WTC11 (cell line): ENCODE measurements at regions not wholly inside any gene's neighbourhood (a gene's known extent, or its start where the extent isn't known, plus 50 kb on each side); places are given as distances from the start of the nearest gene placed in this dataset.

Experiments used
- CREB1 ChIP-seq: sonication (generic); formaldehyde crosslinking; IDR thresholded peaks from 2 replicates; pipeline ENCODE4 v1.8.0; 2023; ENCODE audit warnings: mild to moderate bottlenecking, missing genetic modification reagents
- JUN ChIP-seq: sonication (generic); formaldehyde crosslinking; IDR thresholded peaks from 2 replicates; pipeline ENCODE4 v1.8.0; 2023; ENCODE audit warnings: mild to moderate bottlenecking, missing genetic modification reagents
- NFE2L1 ChIP-seq: sonication (generic); formaldehyde crosslinking; IDR thresholded peaks from 2 replicates; pipeline ENCODE4 v1.8.1; 2023; ENCODE audit warnings: missing genetic modification reagents
- SMAD4 ChIP-seq: sonication (generic); formaldehyde crosslinking; IDR thresholded peaks from 2 replicates; pipeline ENCODE4 v1.8.0; 2022; ENCODE audit warnings: mild to moderate bottlenecking, missing genetic modification reagents
- TCF7 ChIP-seq: sonication (generic); formaldehyde crosslinking; IDR thresholded peaks from 2 replicates; pipeline ENCODE4 v1.8.0; 2022; ENCODE audit warnings: mild to moderate bottlenecking, low read depth, missing genetic modification reagents, moderate library complexity
- TF ChIP-seq, protein P1 (sequence below): fragments of 200-600 bp; IDR thresholded peaks from 2 replicates; pipeline ENCODE4 v1.8.0; 2022; ENCODE audit warnings: antibody characterized with exemption
- TF ChIP-seq, protein P2 (sequence below): sonication (generic); formaldehyde crosslinking; conservative IDR thresholded peaks from 2 replicates; pipeline ENCODE4 v1.8.1; 2023; ENCODE audit warnings: mild to moderate bottlenecking, low read depth, missing genetic modification reagents, moderate library complexity
- TF ChIP-seq, protein P3 (sequence below): sonication (generic); formaldehyde crosslinking; IDR thresholded peaks from 2 replicates; pipeline ENCODE4 v1.8.1; 2023; ENCODE audit warnings: mild to moderate bottlenecking, missing genetic modification reagents, borderline replicate concordance

DNA sequence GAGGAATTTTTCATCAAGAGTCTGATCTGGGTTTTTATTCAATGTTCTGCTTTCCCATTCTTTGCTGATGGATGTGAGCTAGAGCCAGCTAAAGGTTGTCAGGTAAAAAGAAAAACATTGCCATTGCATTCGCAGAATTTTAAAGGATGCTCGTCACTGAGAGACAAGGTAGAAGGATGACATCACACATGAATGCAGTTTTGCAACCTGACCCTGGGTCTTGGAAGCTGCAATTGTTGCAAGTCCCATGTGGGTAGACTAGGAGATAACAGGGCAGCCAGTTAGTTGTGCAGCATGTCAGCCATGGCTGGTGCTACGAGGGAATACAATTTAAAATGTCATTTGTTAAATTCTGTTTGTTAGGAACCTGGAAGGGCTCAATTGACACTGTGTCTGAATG lies 73.9 kb upstream of the MXRA5 start:
- TF ChIP-seq, protein P1, sequence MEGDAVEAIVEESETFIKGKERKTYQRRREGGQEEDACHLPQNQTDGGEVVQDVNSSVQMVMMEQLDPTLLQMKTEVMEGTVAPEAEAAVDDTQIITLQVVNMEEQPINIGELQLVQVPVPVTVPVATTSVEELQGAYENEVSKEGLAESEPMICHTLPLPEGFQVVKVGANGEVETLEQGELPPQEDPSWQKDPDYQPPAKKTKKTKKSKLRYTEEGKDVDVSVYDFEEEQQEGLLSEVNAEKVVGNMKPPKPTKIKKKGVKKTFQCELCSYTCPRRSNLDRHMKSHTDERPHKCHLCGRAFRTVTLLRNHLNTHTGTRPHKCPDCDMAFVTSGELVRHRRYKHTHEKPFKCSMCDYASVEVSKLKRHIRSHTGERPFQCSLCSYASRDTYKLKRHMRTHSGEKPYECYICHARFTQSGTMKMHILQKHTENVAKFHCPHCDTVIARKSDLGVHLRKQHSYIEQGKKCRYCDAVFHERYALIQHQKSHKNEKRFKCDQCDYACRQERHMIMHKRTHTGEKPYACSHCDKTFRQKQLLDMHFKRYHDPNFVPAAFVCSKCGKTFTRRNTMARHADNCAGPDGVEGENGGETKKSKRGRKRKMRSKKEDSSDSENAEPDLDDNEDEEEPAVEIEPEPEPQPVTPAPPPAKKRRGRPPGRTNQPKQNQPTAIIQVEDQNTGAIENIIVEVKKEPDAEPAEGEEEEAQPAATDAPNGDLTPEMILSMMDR: no peak
- TF ChIP-seq CREB1 (no peak), NFE2L1 (CRISPR knock-in tag) (no peak), JUN (CRISPR knock-in tag) (no peak), SMAD4 (no peak), TCF7 (CRISPR knock-in tag) (no peak)
- TF ChIP-seq, protein P2, sequence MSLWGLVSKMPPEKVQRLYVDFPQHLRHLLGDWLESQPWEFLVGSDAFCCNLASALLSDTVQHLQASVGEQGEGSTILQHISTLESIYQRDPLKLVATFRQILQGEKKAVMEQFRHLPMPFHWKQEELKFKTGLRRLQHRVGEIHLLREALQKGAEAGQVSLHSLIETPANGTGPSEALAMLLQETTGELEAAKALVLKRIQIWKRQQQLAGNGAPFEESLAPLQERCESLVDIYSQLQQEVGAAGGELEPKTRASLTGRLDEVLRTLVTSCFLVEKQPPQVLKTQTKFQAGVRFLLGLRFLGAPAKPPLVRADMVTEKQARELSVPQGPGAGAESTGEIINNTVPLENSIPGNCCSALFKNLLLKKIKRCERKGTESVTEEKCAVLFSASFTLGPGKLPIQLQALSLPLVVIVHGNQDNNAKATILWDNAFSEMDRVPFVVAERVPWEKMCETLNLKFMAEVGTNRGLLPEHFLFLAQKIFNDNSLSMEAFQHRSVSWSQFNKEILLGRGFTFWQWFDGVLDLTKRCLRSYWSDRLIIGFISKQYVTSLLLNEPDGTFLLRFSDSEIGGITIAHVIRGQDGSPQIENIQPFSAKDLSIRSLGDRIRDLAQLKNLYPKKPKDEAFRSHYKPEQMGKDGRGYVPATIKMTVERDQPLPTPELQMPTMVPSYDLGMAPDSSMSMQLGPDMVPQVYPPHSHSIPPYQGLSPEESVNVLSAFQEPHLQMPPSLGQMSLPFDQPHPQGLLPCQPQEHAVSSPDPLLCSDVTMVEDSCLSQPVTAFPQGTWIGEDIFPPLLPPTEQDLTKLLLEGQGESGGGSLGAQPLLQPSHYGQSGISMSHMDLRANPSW (CRISPR knock-in tag): no peak
- TF ChIP-seq, protein P3, sequence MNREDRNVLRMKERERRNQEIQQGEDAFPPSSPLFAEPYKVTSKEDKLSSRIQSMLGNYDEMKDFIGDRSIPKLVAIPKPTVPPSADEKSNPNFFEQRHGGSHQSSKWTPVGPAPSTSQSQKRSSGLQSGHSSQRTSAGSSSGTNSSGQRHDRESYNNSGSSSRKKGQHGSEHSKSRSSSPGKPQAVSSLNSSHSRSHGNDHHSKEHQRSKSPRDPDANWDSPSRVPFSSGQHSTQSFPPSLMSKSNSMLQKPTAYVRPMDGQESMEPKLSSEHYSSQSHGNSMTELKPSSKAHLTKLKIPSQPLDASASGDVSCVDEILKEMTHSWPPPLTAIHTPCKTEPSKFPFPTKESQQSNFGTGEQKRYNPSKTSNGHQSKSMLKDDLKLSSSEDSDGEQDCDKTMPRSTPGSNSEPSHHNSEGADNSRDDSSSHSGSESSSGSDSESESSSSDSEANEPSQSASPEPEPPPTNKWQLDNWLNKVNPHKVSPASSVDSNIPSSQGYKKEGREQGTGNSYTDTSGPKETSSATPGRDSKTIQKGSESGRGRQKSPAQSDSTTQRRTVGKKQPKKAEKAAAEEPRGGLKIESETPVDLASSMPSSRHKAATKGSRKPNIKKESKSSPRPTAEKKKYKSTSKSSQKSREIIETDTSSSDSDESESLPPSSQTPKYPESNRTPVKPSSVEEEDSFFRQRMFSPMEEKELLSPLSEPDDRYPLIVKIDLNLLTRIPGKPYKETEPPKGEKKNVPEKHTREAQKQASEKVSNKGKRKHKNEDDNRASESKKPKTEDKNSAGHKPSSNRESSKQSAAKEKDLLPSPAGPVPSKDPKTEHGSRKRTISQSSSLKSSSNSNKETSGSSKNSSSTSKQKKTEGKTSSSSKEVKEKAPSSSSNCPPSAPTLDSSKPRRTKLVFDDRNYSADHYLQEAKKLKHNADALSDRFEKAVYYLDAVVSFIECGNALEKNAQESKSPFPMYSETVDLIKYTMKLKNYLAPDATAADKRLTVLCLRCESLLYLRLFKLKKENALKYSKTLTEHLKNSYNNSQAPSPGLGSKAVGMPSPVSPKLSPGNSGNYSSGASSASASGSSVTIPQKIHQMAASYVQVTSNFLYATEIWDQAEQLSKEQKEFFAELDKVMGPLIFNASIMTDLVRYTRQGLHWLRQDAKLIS (CRISPR knock-in tag): no peak
